ENCODE measurements at regions not wholly inside any gene's neighbourhood (a gene's known extent, or its start where the extent isn't known, plus 50 kb on each side); places are given as distances from the start of the nearest gene placed in this dataset.

DNA sequence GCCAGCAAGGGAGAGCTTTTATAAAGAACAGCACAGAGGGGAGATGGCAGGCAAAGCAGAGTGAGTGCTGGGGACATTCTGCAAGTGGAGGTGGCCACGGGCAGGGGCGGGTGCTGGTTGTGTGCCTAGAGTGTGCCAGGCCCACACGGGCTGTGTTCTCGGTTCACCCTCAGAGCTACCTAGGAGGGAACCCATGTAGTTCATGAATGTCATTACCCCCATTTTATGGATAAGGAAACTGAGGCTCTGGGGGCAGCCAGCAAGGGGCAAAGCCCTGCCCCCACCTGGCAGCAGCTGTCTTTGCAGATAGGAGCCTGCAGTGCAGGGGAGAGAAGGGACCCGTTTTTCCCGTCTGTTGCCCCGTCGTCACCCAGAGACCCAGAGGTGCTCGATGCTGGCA, 85.2 kb upstream of the NCOR2 start:
- TF ChIP-seq, protein P1, sequence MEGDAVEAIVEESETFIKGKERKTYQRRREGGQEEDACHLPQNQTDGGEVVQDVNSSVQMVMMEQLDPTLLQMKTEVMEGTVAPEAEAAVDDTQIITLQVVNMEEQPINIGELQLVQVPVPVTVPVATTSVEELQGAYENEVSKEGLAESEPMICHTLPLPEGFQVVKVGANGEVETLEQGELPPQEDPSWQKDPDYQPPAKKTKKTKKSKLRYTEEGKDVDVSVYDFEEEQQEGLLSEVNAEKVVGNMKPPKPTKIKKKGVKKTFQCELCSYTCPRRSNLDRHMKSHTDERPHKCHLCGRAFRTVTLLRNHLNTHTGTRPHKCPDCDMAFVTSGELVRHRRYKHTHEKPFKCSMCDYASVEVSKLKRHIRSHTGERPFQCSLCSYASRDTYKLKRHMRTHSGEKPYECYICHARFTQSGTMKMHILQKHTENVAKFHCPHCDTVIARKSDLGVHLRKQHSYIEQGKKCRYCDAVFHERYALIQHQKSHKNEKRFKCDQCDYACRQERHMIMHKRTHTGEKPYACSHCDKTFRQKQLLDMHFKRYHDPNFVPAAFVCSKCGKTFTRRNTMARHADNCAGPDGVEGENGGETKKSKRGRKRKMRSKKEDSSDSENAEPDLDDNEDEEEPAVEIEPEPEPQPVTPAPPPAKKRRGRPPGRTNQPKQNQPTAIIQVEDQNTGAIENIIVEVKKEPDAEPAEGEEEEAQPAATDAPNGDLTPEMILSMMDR (IDR thresholded peaks at IDR 0.05; ENCODE audit: poor library complexity) = no peak
- no peak for TF ChIP-seq EZH2 (IDR thresholded peaks at IDR 0.05; ENCODE audit: borderline replicate concordance)
- no peak for TF ChIP-seq EZH2phosphoT487 (IDR thresholded peaks at IDR 0.05; ENCODE audit: low read depth, severe bottlenecking, unreplicated experiment)

Measured in hepatocyte (in vitro differentiated cells).